Fibroblast of mammary gland (primary cell): ENCODE measurements at regions not wholly inside any gene's neighbourhood (a gene's known extent, or its start where the extent isn't known, plus 50 kb on each side); places are given as distances from the start of the nearest gene placed in this dataset.

Source experiments
- DNase-seq: peaks from one replicate; pipeline ENCODE4 v3.0.0-alpha.2; 2010; ENCODE audit warnings: low read depth
- H3K4me3 ChIP-seq: 2 replicates; pipeline ENCODE4 v1.5.1; 2011; ENCODE audit warnings: low read depth, mild to moderate bottlenecking, low read length, moderate library complexity; ENCODE audit not compliant: control insufficient read depth
- CTCF ChIP-seq: conservative IDR thresholded peaks from 2 replicates; pipeline ENCODE4 v1.5.1; 2011; ENCODE audit warnings: low read depth, low read length, inconsistent platforms; ENCODE audit not compliant: control insufficient read depth, insufficient read depth

- TF ChIP-seq CTCF = no peak
- DNase-seq = peak; percentile 97
- H3K4me3 ChIP-seq = no peak overlapping the region
Measured at GRCh38 chr15:61383421-61383820, 154.3 kb upstream of the RORA start.

DNA sequence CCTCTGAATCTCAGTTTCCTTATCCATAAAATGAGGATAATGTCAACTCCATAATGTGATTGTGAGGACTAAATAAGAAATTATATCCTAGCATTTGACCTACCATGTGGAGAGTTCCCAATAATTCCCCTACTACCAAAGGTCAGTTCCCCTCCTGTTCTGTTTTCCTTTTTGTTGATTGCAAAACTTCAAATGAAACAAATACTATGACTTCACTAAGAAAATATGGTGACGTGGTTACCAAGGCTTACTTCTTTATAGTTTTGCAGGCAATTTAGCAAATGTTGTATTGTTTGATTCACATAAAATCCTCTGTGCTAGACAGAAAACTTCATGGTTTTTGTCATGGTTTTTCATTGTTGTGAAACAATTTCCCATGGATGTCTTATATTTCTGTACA lies 153.8 kb upstream of the RORA start:
- H3K4me3 ChIP-seq = no peak overlapping the region
- DNase-seq = peak; percentile 80
- no peak for TF ChIP-seq CTCF

GRCh38 chr15:61381501-61381900 lies 152.4 kb upstream of the RORA start:
- H3K4me3 ChIP-seq = no peak overlapping the region
- DNase-seq = no peak
- TF ChIP-seq CTCF = no peak

- DNase-seq = no peak
- H3K4me3 ChIP-seq = no peak overlapping the region
- TF ChIP-seq CTCF = no peak
Measured at GRCh38 chr15:61380270-61380669, 151.2 kb upstream of the RORA start.

- DNase-seq = no peak
- TF ChIP-seq CTCF = no peak
- no peak overlapping the region for H3K4me3 ChIP-seq
Measured at GRCh38 chr15:61379005-61379404, 149.9 kb upstream of the RORA start.

GRCh38 chr15:61376961-61377360 lies 147.9 kb upstream of the RORA start:
- H3K4me3 ChIP-seq = no peak overlapping the region
- no peak for DNase-seq
- TF ChIP-seq CTCF = no peak

GRCh38 chr15:61376516-61376915 lies 147.4 kb upstream of the RORA start:
- no peak for DNase-seq
- TF ChIP-seq CTCF = no peak

More at GRCh38 chr15:61376516-61376915, 147.4 kb upstream of the RORA start:
- H3K4me3 ChIP-seq = no peak overlapping the region
